Sciatic nerve (tissue), 2 donors: ENCODE measurements at regions not wholly inside any gene's neighbourhood (a gene's known extent, or its start where the extent isn't known, plus 50 kb on each side); places are given as distances from the start of the nearest gene placed in this dataset.
"Not testable (repeated sequence)": the region's sequence is repeated elsewhere in the genome, so short reads cannot be mapped to it uniquely, and the experiment has no call there.

Experiments
- ATAC-seq: fragments of 200-7000 bp; cut with Tn5 transposase; one replicate; pipeline ENCODE4 v1.9.1; 2020; ENCODE audit warnings: mild to moderate bottlenecking, moderate library complexity
- DNase-seq: peaks from one replicate; pipeline ENCODE4 v3.0.0-alpha.2; 2020; ENCODE audit warnings: low spot score
- intact Hi-C: fragments of 100-400 bp; cut with DNase I; formaldehyde crosslinking; loops from one replicate; pipeline ENCODE4 v1.14.2; 2022
- donor health status: DM: no; HTN: no; CAD: no.
- donor health status: DM: no; HTN: no; CAD: no.

- intact Hi-C loops = no loop called here
- no peak for ATAC-seq
- DNase-seq = no peak
Measured at GRCh38 chr12:82619644-82620043, 67.1 kb upstream of the TMTC2 start.

DNA sequence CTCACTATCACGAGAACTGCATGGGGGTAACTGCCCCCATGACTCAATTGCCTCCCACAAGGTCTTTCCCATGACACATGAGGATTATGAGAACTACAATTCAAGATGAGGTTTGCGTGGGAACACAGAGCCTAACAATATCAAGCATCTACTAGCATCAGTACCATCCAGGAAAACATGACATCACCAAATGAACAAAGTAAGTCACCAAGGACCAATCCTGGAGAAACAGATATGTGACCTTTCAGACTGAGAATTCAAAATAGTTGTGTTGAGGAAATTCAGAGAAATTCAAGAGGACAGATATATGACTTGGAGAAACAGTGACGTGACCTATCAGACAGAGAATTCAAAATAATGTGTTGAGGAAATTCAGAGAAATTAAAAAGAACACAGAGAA is 65.8 kb upstream of the TMTC2 start:
- intact Hi-C loops = no loop called here
- no peak for DNase-seq

DNA sequence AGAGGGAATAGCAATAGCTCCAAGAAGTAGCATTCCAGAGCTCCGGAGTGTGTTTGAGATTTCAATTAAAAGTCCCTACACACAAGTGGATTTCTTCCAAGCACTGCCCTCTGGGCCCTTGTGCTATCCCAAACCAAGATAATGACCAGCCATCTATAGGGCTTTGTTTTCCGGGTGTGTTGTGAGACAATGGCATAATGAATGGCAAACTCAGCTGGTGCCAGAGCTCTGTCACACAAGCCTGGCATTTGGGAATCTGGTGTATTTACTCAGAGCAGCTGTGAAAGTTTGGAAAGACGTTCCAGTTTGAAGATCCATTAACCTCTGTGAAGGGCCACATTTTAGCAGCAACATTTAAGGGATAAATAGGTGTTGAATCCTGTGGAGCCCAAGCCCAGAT is 61.2 kb upstream of the TMTC2 start:
- intact Hi-C loops = no loop called here
- ATAC-seq (no peak), DNase-seq (no peak)

More for the DNA sequence above, 65.8 kb upstream of the TMTC2 start:
- no peak for ATAC-seq

DNA sequence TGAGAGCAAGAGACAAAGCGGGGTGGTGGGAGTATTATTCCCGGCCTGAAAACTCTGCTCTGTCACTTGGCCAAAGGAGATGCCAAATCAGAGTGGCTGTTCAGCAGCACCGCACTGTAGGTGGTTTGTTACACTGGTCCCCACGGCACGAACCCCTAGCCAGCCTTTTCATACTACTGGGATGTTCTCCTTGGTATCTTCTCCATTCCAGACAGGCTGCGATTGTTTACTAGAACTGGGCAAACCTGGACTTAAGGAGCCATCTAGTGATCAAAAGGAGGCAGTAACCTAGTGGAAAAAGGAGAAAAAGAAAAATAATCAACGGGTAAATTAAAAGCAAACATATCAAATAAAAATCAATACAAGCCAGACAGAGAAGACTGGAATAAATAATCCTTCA is 58.9 kb upstream of the TMTC2 start:
- intact Hi-C loops = no loop called here
- ATAC-seq (peak; percentile 34), DNase-seq (no peak)

- DNase-seq, intact Hi-C loops, ATAC-seq: not testable (repeated sequence)
Measured at GRCh38 chr12:82634495-82635258, 52.0 kb upstream of the TMTC2 start.

- intact Hi-C loops = no loop called here
- ATAC-seq (no peak), DNase-seq (no peak)
Measured at GRCh38 chr12:82635263-82635662, 51.4 kb upstream of the TMTC2 start.
